Upper lobe of left lung (tissue), 4 donors: ENCODE measurements at regions not wholly inside any gene's neighbourhood (a gene's known extent, or its start where the extent isn't known, plus 50 kb on each side); places are given as distances from the start of the nearest gene placed in this dataset.
"Not testable (repeated sequence)": the region's sequence is repeated elsewhere in the genome, so short reads cannot be mapped to it uniquely, and the experiment has no call there.

Experiments used
- CTCF ChIP-seq, 6 experiments: fragments of 450-650 bp in 4 of 6; fragments of 200-600 bp in 2 of 6; sonication (generic) in 2 of 6; IDR thresholded peaks; one replicate each; pipeline ENCODE4 v1.5.1; 2016 to 2019; ENCODE audit warnings: antibody characterized with exemption in 6 of 6
- POLR2A ChIP-seq, 4 donors: fragments of 450-650 bp; IDR thresholded peaks; one replicate each; pipeline ENCODE4 v1.5.1; 2016 to 2017; ENCODE audit warnings: antibody characterized with exemption in 4 of 4, mild to moderate bottlenecking in 2 of 4
- POLR2AphosphoS5 ChIP-seq, 2 donors: sonication (generic); formaldehyde crosslinking; IDR thresholded peaks; one replicate each; pipeline ENCODE4 v1.5.1; 2017; ENCODE audit warnings: antibody characterized with exemption in 2 of 2

- not testable (repeated sequence) for TF ChIP-seq CTCF, POLR2AphosphoS5, POLR2A (IDR thresholded peaks at IDR 0.05)
Measured at GRCh38 chr10:46156866-46157265, 110.8 kb upstream of the MSMB start.
